Erythroblast (primary cell): ENCODE measurements at regions not wholly inside any gene's neighbourhood (a gene's known extent, or its start where the extent isn't known, plus 50 kb on each side); places are given as distances from the start of the nearest gene placed in this dataset.

ENCODE experiments used
- DNase-seq, 2 experiments: peaks; one replicate each; lab custom pipeline; 2025; lab: John Stamatoyannopoulos, UW
- GATA1 ChIP-seq: IDR thresholded peaks from 2 replicates; pipeline ENCODE4 v1.6.1; 2011; ENCODE audit warnings: low read depth, mild to moderate bottlenecking, control low read depth, low read length, moderate library complexity
- POLR2A ChIP-seq: IDR thresholded peaks from 2 replicates; pipeline ENCODE4 v1.6.1; 2011; ENCODE audit warnings: mild to moderate bottlenecking, low read length

GRCh38 chr17:77001487-77001886 is 133.3 kb downstream of the MGAT5B start:
- DNase-seq = no peak
- no peak for TF ChIP-seq POLR2A
- TF ChIP-seq GATA1 = no peak

- DNase-seq = no peak
Measured at GRCh38 chr17:77002103-77003045, 134.2 kb downstream of the MGAT5B start.

GRCh38 chr17:77003699-77004098 is 135.5 kb downstream of the MGAT5B start:
- DNase-seq = no peak
- TF ChIP-seq POLR2A (no peak), GATA1 (no peak)

More at GRCh38 chr17:77002103-77003045, 134.2 kb downstream of the MGAT5B start:
- no peak for TF ChIP-seq GATA1
- TF ChIP-seq POLR2A = no peak

GRCh38 chr17:77006971-77007649 is 133.7 kb upstream of the SEC14L1 start:
- no peak for DNase-seq
- TF ChIP-seq GATA1 (no peak), POLR2A (no peak)

- no peak for DNase-seq
- TF ChIP-seq POLR2A (no peak), GATA1 (no peak)
Measured at GRCh38 chr17:77009877-77010276, 130.9 kb upstream of the SEC14L1 start.

- TF ChIP-seq GATA1 = no peak
- TF ChIP-seq POLR2A = no peak
Measured at GRCh38 chr17:77010667-77011066, 130.1 kb upstream of the SEC14L1 start.

GRCh38 chr17:77011173-77012011 is 129.4 kb upstream of the SEC14L1 start:
- no peak for TF ChIP-seq GATA1
- no peak for TF ChIP-seq POLR2A
- peak; percentile 62 to 74 for DNase-seq

More at GRCh38 chr17:77010667-77011066, 130.1 kb upstream of the SEC14L1 start:
- DNase-seq = no peak

GRCh38 chr17:77018504-77018903 is 122.3 kb upstream of the SEC14L1 start:
- no peak for DNase-seq
- TF ChIP-seq POLR2A = no peak

- DNase-seq = no peak
- TF ChIP-seq POLR2A (no peak), GATA1 (no peak)
Measured at GRCh38 chr17:77019893-77020379, 120.8 kb upstream of the SEC14L1 start.

GRCh38 chr17:77020973-77021372 is 119.8 kb upstream of the SEC14L1 start:
- no peak for DNase-seq
- TF ChIP-seq POLR2A (no peak), GATA1 (no peak)

GRCh38 chr17:77022766-77023165 is 118.0 kb upstream of the SEC14L1 start:
- TF ChIP-seq POLR2A (no peak), GATA1 (no peak)

GRCh38 chr17:77025781-77026180 is 115.0 kb upstream of the SEC14L1 start:
- no peak for DNase-seq
- no peak for TF ChIP-seq GATA1
- TF ChIP-seq POLR2A = no peak

More at GRCh38 chr17:77022766-77023165, 118.0 kb upstream of the SEC14L1 start:
- no peak for DNase-seq

- no peak for TF ChIP-seq GATA1
- no peak for TF ChIP-seq POLR2A
- no peak for DNase-seq
Measured at GRCh38 chr17:77027271-77027889, 113.4 kb upstream of the SEC14L1 start.
